GM23338 (cell line): ENCODE measurements at regions not wholly inside any gene's neighbourhood (a gene's known extent, or its start where the extent isn't known, plus 50 kb on each side); places are given as distances from the start of the nearest gene placed in this dataset.

ENCODE experiments used
- ATAC-seq: fragments of 200-7000 bp; cut with Tn5 transposase; 3 replicates; pipeline ENCODE4 v1.9.1; 2020
- DNase-seq: peaks from one replicate; pipeline ENCODE4 v3.0.0-alpha.2; 2015; ENCODE audit warnings: low spot score
- H2AFZ ChIP-seq: fragments of 200-600 bp; sonication (generic); 2 replicates; pipeline ENCODE4 v1.8.0; 2016; ENCODE audit warnings: antibody characterized with exemption, mild to moderate bottlenecking, moderate library complexity
- H3F3A ChIP-seq: fragments of 200-600 bp; sonication (generic); replicated peaks from 2 replicates; pipeline ENCODE4 v1.8.0; 2017; ENCODE audit warnings: antibody characterized with exemption, mixed run types, low read depth
- H3K27ac ChIP-seq: fragments of 200-600 bp; sonication (generic); 2 replicates; pipeline ENCODE4 v1.6.1; 2016; ENCODE audit warnings: low read depth
- H3K27me3 ChIP-seq: fragments of 200-600 bp; sonication (generic); 2 replicates; pipeline ENCODE4 v1.8.0; 2016; ENCODE audit warnings: mild to moderate bottlenecking, mixed run types, moderate library complexity; ENCODE audit not compliant: insufficient read depth
- H3K36me3 ChIP-seq: fragments of 200-600 bp; sonication (generic); 2 replicates; pipeline ENCODE4 v1.8.0; 2016; ENCODE audit warnings: mild to moderate bottlenecking; ENCODE audit not compliant: insufficient read depth
- H3K4me1 ChIP-seq: fragments of 200-600 bp; sonication (generic); 2 replicates; pipeline ENCODE4 v1.8.0; 2016; ENCODE audit warnings: mild to moderate bottlenecking, moderate library complexity; ENCODE audit not compliant: insufficient read depth
- H3K4me2 ChIP-seq: fragments of 200-600 bp; sonication (generic); 2 replicates; pipeline ENCODE4 v1.7.1; 2017; ENCODE audit warnings: mixed run types
- H3K4me3 ChIP-seq: fragments of 200-600 bp; sonication (generic); 2 replicates; pipeline ENCODE4 v1.6.1; 2016; ENCODE audit warnings: mixed run types
- H3K79me2 ChIP-seq: fragments of 200-600 bp; sonication (generic); replicated peaks from 2 replicates; pipeline ENCODE4 v1.8.0; 2017; ENCODE audit warnings: mild to moderate bottlenecking; ENCODE audit not compliant: insufficient read depth
- H3K9me2 ChIP-seq: fragments of 200-600 bp; sonication (generic); 2 replicates; pipeline ENCODE4 v1.8.0; 2017; ENCODE audit not compliant: insufficient read depth
- H4K20me1 ChIP-seq: fragments of 200-600 bp; sonication (generic); replicated peaks from 2 replicates; pipeline ENCODE4 v1.8.0; 2017; ENCODE audit warnings: mild to moderate bottlenecking; ENCODE audit not compliant: insufficient read depth
- H3K27ac Mint-ChIP-seq: 2 replicates; pipeline ENCODE4 v1.8.0; 2020; ENCODE audit warnings: inconsistent platforms, mild to moderate bottlenecking, moderate library complexity, mixed read lengths
- H3K27me3 Mint-ChIP-seq: 3 replicates; pipeline ENCODE4 v1.8.0; 2022; ENCODE audit warnings: low read depth, mild to moderate bottlenecking, moderate library complexity, mixed read lengths, inconsistent platforms; ENCODE audit not compliant: insufficient read depth, poor library complexity
- H3K36me3 Mint-ChIP-seq: 3 replicates; pipeline ENCODE4 v1.8.0; 2021; ENCODE audit warnings: low read depth, mild to moderate bottlenecking, inconsistent platforms, moderate library complexity, mixed read lengths
- H3K4me1 Mint-ChIP-seq: 3 replicates; pipeline ENCODE4 v1.8.0; 2020; ENCODE audit warnings: mild to moderate bottlenecking, inconsistent platforms, mixed read lengths
- H3K4me3 Mint-ChIP-seq: 3 replicates; pipeline ENCODE4 v1.8.0; 2021; ENCODE audit warnings: moderate library complexity, mild to moderate bottlenecking, inconsistent platforms, mixed read lengths
- H3K9me3 Mint-ChIP-seq: 3 replicates; pipeline ENCODE4 v1.8.0; 2020; ENCODE audit warnings: moderate library complexity, mild to moderate bottlenecking, inconsistent platforms, mixed read lengths
- CREB1 ChIP-seq: fragments of 250-450 bp; sonication (Bioruptor Pico); IDR thresholded peaks from 2 replicates; pipeline ENCODE4 v1.5.0; 2020; ENCODE audit warnings: low read depth, mild to moderate bottlenecking, moderate library complexity
- EZH2 ChIP-seq: fragments of 200-600 bp; sonication (generic); IDR thresholded peaks from one replicate; pipeline ENCODE4 v1.8.0; 2017; ENCODE audit warnings: antibody characterized with exemption, mild to moderate bottlenecking, low read depth; ENCODE audit not compliant: unreplicated experiment
- EZH2phosphoT487 ChIP-seq: fragments of 200-600 bp; sonication (generic); IDR thresholded peaks from one replicate; pipeline ENCODE4 v1.8.1; 2018; ENCODE audit warnings: antibody characterized with exemption; ENCODE audit not compliant: unreplicated experiment
- JUNB ChIP-seq: IDR thresholded peaks from one replicate; pipeline ENCODE4 v1.6.1; 2016; ENCODE audit warnings: antibody characterized with exemption; ENCODE audit not compliant: unreplicated experiment
- POLR2AphosphoS5 ChIP-seq: IDR thresholded peaks from 2 replicates; pipeline ENCODE4 v1.6.1; 2016; ENCODE audit warnings: antibody characterized with exemption, low read depth
- STAT1 ChIP-seq: IDR thresholded peaks from one replicate; pipeline ENCODE4 v1.6.1; 2016; ENCODE audit warnings: antibody characterized with exemption; ENCODE audit not compliant: unreplicated experiment
- ZNF331 ChIP-seq: fragments of 250-450 bp; sonication (Bioruptor Pico); IDR thresholded peaks from 2 replicates; pipeline ENCODE4 v1.5.0; 2020; ENCODE audit warnings: low read depth, mild to moderate bottlenecking, moderate library complexity
- TF ChIP-seq, protein P1 (sequence below), 2 experiments: fragments of 200-600 bp in 1 of 2; sonication (generic) in 1 of 2; conservative IDR thresholded peaks; 2 replicates each; pipeline versions ENCODE4 v1.5.1 to v1.6.1; 2016 to 2017; ENCODE audit warnings: antibody characterized with exemption in 2 of 2, low read depth in 2 of 2, mild to moderate bottlenecking in 2 of 2, moderate library complexity in 1 of 2
- TF ChIP-seq, protein P2 (sequence below): IDR thresholded peaks from 2 replicates; pipeline ENCODE4 v1.6.1; 2016; ENCODE audit warnings: antibody characterized with exemption

DNA sequence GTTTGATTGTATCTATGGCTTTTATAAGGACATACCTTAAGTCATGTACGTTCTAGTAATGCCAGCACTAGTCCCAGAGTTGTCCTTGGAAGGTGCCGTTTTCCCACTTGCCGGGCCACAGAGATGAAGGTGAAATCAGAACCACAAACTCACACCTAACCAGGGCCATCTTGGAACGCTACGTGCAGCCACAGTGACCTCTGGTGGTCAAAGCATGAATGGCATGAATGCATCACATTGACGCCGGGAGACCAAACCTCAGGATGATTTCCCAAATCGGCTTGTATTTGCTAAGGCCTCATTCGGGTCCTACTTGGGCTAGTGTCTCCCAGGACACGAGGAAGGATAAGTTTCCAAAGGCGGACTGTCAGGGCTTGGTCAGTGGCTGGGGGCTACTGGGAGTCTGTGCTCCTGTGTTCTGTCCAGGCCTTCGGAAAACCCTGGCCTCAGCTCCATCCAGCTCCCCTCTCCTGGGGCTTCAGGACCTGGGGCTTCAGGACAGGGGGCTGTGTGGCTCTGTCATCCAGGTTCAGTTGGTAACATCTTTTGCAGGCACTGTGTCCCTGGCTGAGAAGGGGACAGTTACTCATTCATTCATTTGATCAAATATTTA, 260.5 kb downstream of the PRDM2 start:
- no peaks in the 10 kb centered on the region; the same call in 1 of the 2 replicates for H4K20me1 ChIP-seq
- H3K9me2 ChIP-seq: no peaks in the 10 kb centered on the region
- no peak overlapping the region for H3K4me3 ChIP-seq
- no peaks in the 10 kb centered on the region for H3K79me2 ChIP-seq
- no peaks in the 10 kb centered on the region for H3K9me3 Mint-ChIP-seq
- no peak overlapping the region for H3K4me2 ChIP-seq
- H3F3A ChIP-seq: no peaks in the 10 kb centered on the region
- no peaks in the 10 kb centered on the region for H3K4me1 Mint-ChIP-seq
- DNase-seq (peak; percentile 89), ATAC-seq (peak; percentile 93)
- no peak for TF ChIP-seq POLR2AphosphoS5
- no peak for TF ChIP-seq JUNB
- TF ChIP-seq ZNF331 (CRISPR knock-in tag): no peak
- TF ChIP-seq, protein P1, sequence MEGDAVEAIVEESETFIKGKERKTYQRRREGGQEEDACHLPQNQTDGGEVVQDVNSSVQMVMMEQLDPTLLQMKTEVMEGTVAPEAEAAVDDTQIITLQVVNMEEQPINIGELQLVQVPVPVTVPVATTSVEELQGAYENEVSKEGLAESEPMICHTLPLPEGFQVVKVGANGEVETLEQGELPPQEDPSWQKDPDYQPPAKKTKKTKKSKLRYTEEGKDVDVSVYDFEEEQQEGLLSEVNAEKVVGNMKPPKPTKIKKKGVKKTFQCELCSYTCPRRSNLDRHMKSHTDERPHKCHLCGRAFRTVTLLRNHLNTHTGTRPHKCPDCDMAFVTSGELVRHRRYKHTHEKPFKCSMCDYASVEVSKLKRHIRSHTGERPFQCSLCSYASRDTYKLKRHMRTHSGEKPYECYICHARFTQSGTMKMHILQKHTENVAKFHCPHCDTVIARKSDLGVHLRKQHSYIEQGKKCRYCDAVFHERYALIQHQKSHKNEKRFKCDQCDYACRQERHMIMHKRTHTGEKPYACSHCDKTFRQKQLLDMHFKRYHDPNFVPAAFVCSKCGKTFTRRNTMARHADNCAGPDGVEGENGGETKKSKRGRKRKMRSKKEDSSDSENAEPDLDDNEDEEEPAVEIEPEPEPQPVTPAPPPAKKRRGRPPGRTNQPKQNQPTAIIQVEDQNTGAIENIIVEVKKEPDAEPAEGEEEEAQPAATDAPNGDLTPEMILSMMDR (conservative IDR thresholded peaks at IDR 0.05; ENCODE audit: low read depth in 2 of 2): peak; percentile 95 to 99
- TF ChIP-seq, protein P2, sequence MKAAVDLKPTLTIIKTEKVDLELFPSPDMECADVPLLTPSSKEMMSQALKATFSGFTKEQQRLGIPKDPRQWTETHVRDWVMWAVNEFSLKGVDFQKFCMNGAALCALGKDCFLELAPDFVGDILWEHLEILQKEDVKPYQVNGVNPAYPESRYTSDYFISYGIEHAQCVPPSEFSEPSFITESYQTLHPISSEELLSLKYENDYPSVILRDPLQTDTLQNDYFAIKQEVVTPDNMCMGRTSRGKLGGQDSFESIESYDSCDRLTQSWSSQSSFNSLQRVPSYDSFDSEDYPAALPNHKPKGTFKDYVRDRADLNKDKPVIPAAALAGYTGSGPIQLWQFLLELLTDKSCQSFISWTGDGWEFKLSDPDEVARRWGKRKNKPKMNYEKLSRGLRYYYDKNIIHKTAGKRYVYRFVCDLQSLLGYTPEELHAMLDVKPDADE: no peak
- no peaks in the 10 kb centered on the region for H3K36me3 Mint-ChIP-seq
- H3K27ac Mint-ChIP-seq: no peak overlapping the region
- peaks cover 7% of the 10 kb centered on the region for H3K27me3 Mint-ChIP-seq
- H3K4me1 ChIP-seq: no peaks in the 10 kb centered on the region
- H3K4me3 Mint-ChIP-seq: no peak overlapping the region
- H3K27ac ChIP-seq: no peak overlapping the region
- H2AFZ ChIP-seq: peak overlapping the region; percentile 31; the same call in 1 of the 2 replicates
- H3K36me3 ChIP-seq: no peaks in the 10 kb centered on the region
- H3K27me3 ChIP-seq: no peaks in the 10 kb centered on the region

DNA sequence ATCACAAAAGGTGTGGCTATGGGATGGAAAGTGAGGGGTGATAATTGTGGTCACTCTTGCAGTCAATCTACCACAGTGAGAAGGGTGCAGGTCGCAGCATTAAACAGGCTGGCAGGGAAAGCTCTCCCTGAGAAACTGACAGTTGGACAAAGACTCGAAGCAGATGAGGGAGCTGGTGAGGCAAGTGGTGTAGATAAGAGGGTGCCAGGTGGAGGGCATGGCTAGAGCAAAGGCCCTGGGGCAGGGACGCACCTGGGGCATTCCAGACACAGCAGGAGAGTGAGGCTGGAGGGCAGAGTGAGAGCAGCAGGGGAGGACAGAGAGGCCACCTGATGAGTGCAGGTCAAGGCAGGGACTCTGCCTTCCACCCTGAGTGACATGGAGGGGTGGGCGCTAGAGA, 264.8 kb downstream of the PRDM2 start:
- H3K79me2 ChIP-seq: no peaks in the 10 kb centered on the region

More for the DNA sequence above, 264.8 kb downstream of the PRDM2 start:
- Histone ChIP-seq H3K4me1 (no peaks in the 10 kb centered on the region), H3K4me3 (no peak overlapping the region), H3K27ac (no peak overlapping the region), H3K27me3 (no peaks in the 10 kb centered on the region), H3F3A (no peaks in the 10 kb centered on the region), H3K36me3 (no peaks in the 10 kb centered on the region), H3K4me2 (no peak overlapping the region), H3K9me2 (no peaks in the 10 kb centered on the region), H2AFZ (no peak overlapping the region), H4K20me1 (no peaks in the 10 kb centered on the region; the same call in 1 of the 2 replicates)
- no peak for DNase-seq
- no peak for TF ChIP-seq STAT1
- no peak for TF ChIP-seq JUNB
- TF ChIP-seq, protein P2: no peak
- no peak for TF ChIP-seq EZH2
- TF ChIP-seq CREB1 (CRISPR knock-in tag): no peak
- no peak for TF ChIP-seq EZH2phosphoT487
- H3K4me3 Mint-ChIP-seq: no peak overlapping the region
- no peaks in the 10 kb centered on the region for H3K9me3 Mint-ChIP-seq
- no peaks in the 10 kb centered on the region for H3K36me3 Mint-ChIP-seq
- H3K4me1 Mint-ChIP-seq: no peaks in the 10 kb centered on the region
- no peak overlapping the region for H3K27ac Mint-ChIP-seq
- no peak for ATAC-seq
- peaks cover 12% of the 10 kb centered on the region for H3K27me3 Mint-ChIP-seq
